Activated CD8-positive, alpha-beta T cell treated with anti-CD3 and anti-CD28 coated beads, Interleukin-2, amount 10 ng/mL, durations not matched to agents 7 days and 5 days (primary cell): ENCODE measurements at regions not wholly inside any gene's neighbourhood (a gene's known extent, or its start where the extent isn't known, plus 50 kb on each side); places are given as distances from the start of the nearest gene placed in this dataset.

Source experiments
- ATAC-seq: fragments of 150-1000 bp; cut with Tn5 transposase; one replicate; pipeline ENCODE4 v1.10.0; 2021; ENCODE audit warnings: moderate library complexity
- CTCF ChIA-PET: fragments of 350-600 bp; sonication (Branson Sonifier 250); formaldehyde crosslinking; loops from one replicate; lab custom pipeline; 2021; ENCODE audit warnings: antibody characterized with exemption; lab: Charles Lee
- POLR2A ChIA-PET: fragments of 350-600 bp; sonication (Branson Sonifier 250); formaldehyde crosslinking; loops from one replicate; lab custom pipeline; 2021; ENCODE audit warnings: antibody characterized with exemption; lab: Charles Lee
- DNase-seq: peaks from one replicate; pipeline ENCODE4 v3.0.0-alpha.2; 2020
- H3K27ac Mint-ChIP-seq: one replicate; pipeline ENCODE4 v1.8.0; 2021; ENCODE audit warnings: mild to moderate bottlenecking, mixed read lengths
- H3K27me3 Mint-ChIP-seq: one replicate; pipeline ENCODE4 v1.8.0; 2021; ENCODE audit warnings: low read depth, mixed read lengths
- H3K36me3 Mint-ChIP-seq: one replicate; pipeline ENCODE4 v1.8.0; 2021; ENCODE audit warnings: low read depth, mixed read lengths
- H3K4me1 Mint-ChIP-seq: one replicate; pipeline ENCODE4 v1.8.0; 2021; ENCODE audit warnings: low read depth, mixed read lengths
- H3K4me3 Mint-ChIP-seq: one replicate; pipeline ENCODE4 v1.8.0; 2021; ENCODE audit warnings: mild to moderate bottlenecking, mixed read lengths
- H3K9me3 Mint-ChIP-seq: one replicate; pipeline ENCODE4 v1.8.0; 2022; ENCODE audit warnings: mixed read lengths; ENCODE audit not compliant: insufficient read depth

DNA sequence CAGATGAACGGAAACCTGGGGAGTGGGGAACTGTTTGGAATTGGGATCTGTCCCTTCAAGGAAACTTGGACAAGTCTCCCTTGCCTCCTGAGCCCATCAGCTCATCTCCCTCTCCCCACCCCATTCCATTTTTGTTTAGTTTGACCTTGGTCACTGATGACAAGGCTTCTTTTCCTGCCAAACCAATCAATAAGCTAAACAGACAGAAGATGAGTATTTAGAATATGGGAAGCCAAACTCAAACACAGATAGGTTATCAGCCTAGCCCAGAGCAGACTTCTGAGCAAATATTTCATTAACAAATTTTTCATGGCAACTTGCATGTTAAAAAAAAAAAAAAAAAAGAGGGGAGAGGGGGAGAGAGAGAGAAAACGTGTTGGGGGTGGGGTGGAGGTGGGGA lies 337.2 kb upstream of the PROX1 start:
- H3K27me3 Mint-ChIP-seq = no peaks in the 10 kb centered on the region
- no peak overlapping the region for H3K4me3 Mint-ChIP-seq
- H3K9me3 Mint-ChIP-seq = no peaks in the 10 kb centered on the region
- ChIA-PET POLR2A (no interaction called here), CTCF (no interaction called here)
- DNase-seq = no peak
- H3K4me1 Mint-ChIP-seq = no peaks in the 10 kb centered on the region
- H3K27ac Mint-ChIP-seq = no peak overlapping the region
- ATAC-seq = no peak
- H3K36me3 Mint-ChIP-seq = no peaks in the 10 kb centered on the region

- H3K36me3 Mint-ChIP-seq = no peaks in the 10 kb centered on the region
- no peaks in the 10 kb centered on the region for H3K4me1 Mint-ChIP-seq
- DNase-seq (no peak), ATAC-seq (no peak)
- no peak overlapping the region for H3K4me3 Mint-ChIP-seq
- no peak overlapping the region for H3K27ac Mint-ChIP-seq
- ChIA-PET POLR2A (no interaction called here), CTCF (no interaction called here)
- no peaks in the 10 kb centered on the region for H3K9me3 Mint-ChIP-seq
- H3K27me3 Mint-ChIP-seq = no peaks in the 10 kb centered on the region
Observed at GRCh38 chr1:213651077-213651476, 336.7 kb upstream of the PROX1 start.

DNA sequence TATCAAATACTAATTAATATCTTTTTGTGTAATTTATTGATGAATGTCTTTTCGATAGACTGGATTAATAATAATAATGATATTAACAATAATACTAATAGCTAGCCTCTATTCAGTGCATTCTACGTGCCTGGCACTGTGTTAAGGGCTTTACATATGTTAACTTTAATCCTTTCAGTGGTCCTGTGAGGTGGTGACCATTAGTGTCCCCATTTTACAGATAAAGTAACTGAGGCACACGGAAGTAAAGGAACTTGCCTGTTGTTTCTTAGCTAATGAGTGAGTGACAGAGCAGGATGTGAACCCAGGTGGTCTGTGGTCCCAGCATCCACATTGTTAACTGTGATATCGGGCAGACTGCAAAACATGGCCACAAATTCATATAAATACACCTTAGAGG lies 335.7 kb upstream of the PROX1 start:
- no peaks in the 10 kb centered on the region for H3K27me3 Mint-ChIP-seq
- ChIA-PET CTCF (no interaction called here), POLR2A (no interaction called here)
- H3K4me1 Mint-ChIP-seq = no peaks in the 10 kb centered on the region
- ATAC-seq = no peak
- DNase-seq = no peak
- H3K36me3 Mint-ChIP-seq = no peaks in the 10 kb centered on the region
- H3K9me3 Mint-ChIP-seq = no peaks in the 10 kb centered on the region
- no peak overlapping the region for H3K27ac Mint-ChIP-seq
- no peak overlapping the region for H3K4me3 Mint-ChIP-seq

DNA sequence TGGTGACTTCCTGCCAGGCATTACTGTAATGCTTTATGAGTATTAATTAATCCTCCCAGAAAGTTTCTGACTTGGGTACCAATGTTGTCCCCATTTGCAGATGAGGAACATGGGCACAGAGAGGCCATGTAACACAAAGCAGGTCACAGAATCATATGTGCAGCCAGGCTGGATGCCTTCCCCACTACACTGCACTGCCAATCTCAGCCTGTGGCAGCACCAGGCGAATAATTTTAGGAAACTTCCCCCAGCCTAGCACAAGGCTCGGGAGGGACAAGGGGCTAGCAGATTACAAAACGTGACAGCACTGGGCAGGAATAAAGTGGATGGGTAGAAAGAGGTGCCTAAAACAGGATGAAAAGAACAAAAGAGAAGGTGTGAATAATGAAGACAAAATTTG lies 331.7 kb upstream of the PROX1 start:
- no peaks in the 10 kb centered on the region for H3K9me3 Mint-ChIP-seq
- H3K4me3 Mint-ChIP-seq = no peak overlapping the region
- no peak overlapping the region for H3K27ac Mint-ChIP-seq
- ATAC-seq (no peak), DNase-seq (no peak)
- ChIA-PET CTCF (no interaction called here), POLR2A (no interaction called here)
- no peaks in the 10 kb centered on the region for H3K4me1 Mint-ChIP-seq
- H3K36me3 Mint-ChIP-seq = no peaks in the 10 kb centered on the region
- no peaks in the 10 kb centered on the region for H3K27me3 Mint-ChIP-seq

GRCh38 chr1:213656503-213656902 lies 331.3 kb upstream of the PROX1 start:
- Mint-ChIP-seq H3K27me3 (no peaks in the 10 kb centered on the region), H3K27ac (no peak overlapping the region), H3K36me3 (no peaks in the 10 kb centered on the region), H3K9me3 (no peaks in the 10 kb centered on the region), H3K4me1 (no peaks in the 10 kb centered on the region), H3K4me3 (no peak overlapping the region)
- POLR2A ChIA-PET = no interaction called here
- DNase-seq (no peak), ATAC-seq (no peak)
- CTCF ChIA-PET = no interaction called here

DNA sequence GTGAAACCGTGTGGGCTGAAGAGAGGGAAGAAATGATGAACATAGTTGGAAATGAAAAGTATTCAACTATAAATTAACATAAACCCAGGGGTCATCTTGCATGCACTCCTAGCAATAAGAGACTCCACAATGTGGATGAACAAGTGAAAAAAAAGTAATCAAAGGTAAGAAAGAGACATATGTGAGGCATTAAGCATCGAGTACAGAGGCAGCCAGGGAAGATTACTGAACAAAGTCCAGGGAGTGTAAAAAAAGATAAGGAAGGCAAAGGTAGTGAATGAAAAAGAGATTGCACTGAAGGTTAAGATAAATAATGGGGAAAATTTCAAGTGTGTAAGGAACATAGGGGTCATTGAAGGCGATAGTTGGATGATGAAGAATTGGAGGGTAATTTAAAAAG lies 330.8 kb upstream of the PROX1 start:
- POLR2A ChIA-PET = no interaction called here
- Mint-ChIP-seq H3K9me3 (no peaks in the 10 kb centered on the region), H3K36me3 (no peaks in the 10 kb centered on the region), H3K27me3 (no peaks in the 10 kb centered on the region), H3K4me3 (no peak overlapping the region), H3K4me1 (no peaks in the 10 kb centered on the region), H3K27ac (no peak overlapping the region)
- DNase-seq (no peak), ATAC-seq (no peak)
- CTCF ChIA-PET = no interaction called here

DNA sequence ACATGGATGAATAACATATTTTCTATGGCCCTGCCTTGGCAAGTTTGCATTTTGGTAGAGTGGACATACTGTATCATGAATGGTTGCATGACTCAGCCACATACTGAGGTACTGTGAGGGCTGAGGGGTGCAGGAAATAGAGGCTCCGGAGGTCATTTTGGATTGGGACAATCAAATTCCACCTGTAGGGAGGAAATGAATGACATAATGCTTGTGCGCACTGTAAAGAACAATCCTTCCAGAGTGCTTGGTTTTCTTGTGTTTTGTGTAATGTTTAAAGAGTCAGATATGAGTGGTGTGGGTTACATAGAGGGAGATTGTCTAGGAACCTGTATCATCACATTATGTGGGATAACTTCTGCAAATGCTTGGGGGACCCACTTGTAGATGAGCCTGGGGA lies 329.9 kb upstream of the PROX1 start:
- Mint-ChIP-seq H3K4me1 (no peaks in the 10 kb centered on the region), H3K9me3 (no peaks in the 10 kb centered on the region), H3K27me3 (no peaks in the 10 kb centered on the region), H3K27ac (no peak overlapping the region), H3K4me3 (no peak overlapping the region), H3K36me3 (no peaks in the 10 kb centered on the region)
- POLR2A ChIA-PET = no interaction called here
- ATAC-seq (no peak), DNase-seq (no peak)
- CTCF ChIA-PET = no interaction called here

DNA sequence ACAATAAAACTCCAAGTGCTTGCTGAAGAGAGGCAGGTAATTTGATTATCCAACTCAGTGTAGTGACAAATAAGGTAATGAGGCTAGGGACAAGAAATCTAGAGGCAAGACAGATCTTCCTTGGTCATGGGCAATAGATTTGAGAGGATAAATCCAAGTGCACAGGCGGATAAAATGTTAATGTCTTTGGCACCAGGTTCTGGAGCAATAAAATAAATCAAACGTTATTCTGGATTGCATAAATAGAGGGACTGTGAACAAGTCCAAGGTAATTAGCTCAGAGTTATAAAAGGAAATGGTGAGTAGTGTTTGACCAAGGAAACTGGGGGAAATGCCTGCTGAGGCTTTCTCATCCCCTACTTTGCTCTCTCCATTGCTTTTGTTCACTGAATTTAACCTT lies 329.3 kb upstream of the PROX1 start:
- ChIA-PET POLR2A (no interaction called here), CTCF (no interaction called here)
- Mint-ChIP-seq H3K27me3 (no peaks in the 10 kb centered on the region), H3K9me3 (no peaks in the 10 kb centered on the region), H3K27ac (no peak overlapping the region), H3K4me1 (no peaks in the 10 kb centered on the region), H3K36me3 (no peaks in the 10 kb centered on the region), H3K4me3 (no peak overlapping the region)
- DNase-seq (no peak), ATAC-seq (no peak)

GRCh38 chr1:213659580-213660547 lies 327.9 kb upstream of the PROX1 start:
- Mint-ChIP-seq H3K9me3 (no peaks in the 10 kb centered on the region), H3K36me3 (no peaks in the 10 kb centered on the region)
- POLR2A ChIA-PET = no interaction called here

DNA sequence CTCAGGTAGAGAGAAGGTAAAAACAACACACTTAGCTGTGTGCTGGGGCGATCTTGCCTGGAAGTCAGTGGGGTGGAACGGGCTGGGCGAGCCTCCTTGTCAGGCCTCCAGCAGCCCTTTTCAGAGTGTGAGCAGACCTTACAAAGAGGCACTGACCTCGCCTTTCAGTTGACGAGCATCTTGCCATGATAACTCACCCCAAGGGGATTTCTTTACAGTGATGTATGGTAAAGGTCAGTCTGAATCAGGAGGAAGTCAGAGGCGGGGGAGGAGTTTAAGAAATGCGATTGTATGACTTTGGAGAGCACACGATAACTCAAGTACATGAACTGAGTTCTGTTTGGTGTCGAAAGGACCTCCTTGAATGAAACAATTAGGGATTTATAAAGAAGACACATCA lies 326.5 kb upstream of the PROX1 start:
- Mint-ChIP-seq H3K9me3 (no peaks in the 10 kb centered on the region), H3K27ac (no peak overlapping the region), H3K4me1 (no peaks in the 10 kb centered on the region), H3K36me3 (no peaks in the 10 kb centered on the region), H3K4me3 (no peak overlapping the region), H3K27me3 (no peaks in the 10 kb centered on the region)
- ChIA-PET POLR2A (no interaction called here), CTCF (no interaction called here)
- no peak for ATAC-seq
- DNase-seq = no peak

More at GRCh38 chr1:213659580-213660547, 327.9 kb upstream of the PROX1 start:
- H3K27me3 Mint-ChIP-seq = no peaks in the 10 kb centered on the region
- no peak overlapping the region for H3K27ac Mint-ChIP-seq
- CTCF ChIA-PET = no interaction called here
- ATAC-seq (no peak), DNase-seq (no peak)
- H3K4me1 Mint-ChIP-seq = no peaks in the 10 kb centered on the region
- no peak overlapping the region for H3K4me3 Mint-ChIP-seq

GRCh38 chr1:213666113-213666512 lies 321.7 kb upstream of the PROX1 start:
- H3K4me1 Mint-ChIP-seq = no peaks in the 10 kb centered on the region
- ChIA-PET POLR2A (no interaction called here), CTCF (no interaction called here)
- no peaks in the 10 kb centered on the region for H3K9me3 Mint-ChIP-seq
- ATAC-seq (no peak), DNase-seq (no peak)
- H3K27me3 Mint-ChIP-seq = no peaks in the 10 kb centered on the region
- no peak overlapping the region for H3K4me3 Mint-ChIP-seq
- H3K36me3 Mint-ChIP-seq = no peaks in the 10 kb centered on the region
- no peak overlapping the region for H3K27ac Mint-ChIP-seq

- Mint-ChIP-seq H3K9me3 (no peaks in the 10 kb centered on the region), H3K36me3 (no peaks in the 10 kb centered on the region), H3K4me1 (no peaks in the 10 kb centered on the region), H3K4me3 (no peak overlapping the region), H3K27me3 (no peaks in the 10 kb centered on the region), H3K27ac (no peak overlapping the region)
- DNase-seq (no peak), ATAC-seq (no peak)
- POLR2A ChIA-PET = no interaction called here
- CTCF ChIA-PET = no interaction called here
Observed at GRCh38 chr1:213666922-213667321, 320.9 kb upstream of the PROX1 start.

DNA sequence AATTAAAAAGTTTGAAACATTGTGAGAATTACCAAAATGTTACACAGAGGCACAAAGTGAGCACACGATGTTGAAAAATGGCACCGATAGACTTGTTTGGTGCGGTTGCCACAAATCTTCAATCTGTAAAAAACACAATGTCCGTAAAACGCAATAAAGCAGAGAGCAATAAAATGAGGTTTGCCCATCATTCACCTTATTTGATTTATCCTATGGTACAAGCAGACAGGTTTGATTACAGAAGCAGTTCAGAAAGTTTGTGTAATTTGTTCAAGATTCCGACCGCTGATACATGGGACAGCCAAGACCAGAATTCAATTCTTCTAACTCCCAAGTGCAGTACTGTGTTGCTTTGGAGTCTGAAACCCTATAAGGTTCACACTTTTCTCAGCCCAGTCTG lies 318.3 kb upstream of the PROX1 start:
- no peak overlapping the region for H3K4me3 Mint-ChIP-seq
- H3K27ac Mint-ChIP-seq = no peak overlapping the region
- POLR2A ChIA-PET = no interaction called here
- H3K4me1 Mint-ChIP-seq = no peaks in the 10 kb centered on the region
- no peaks in the 10 kb centered on the region for H3K9me3 Mint-ChIP-seq
- H3K27me3 Mint-ChIP-seq = no peaks in the 10 kb centered on the region
- CTCF ChIA-PET = no interaction called here
- DNase-seq (no peak), ATAC-seq (no peak)
- no peaks in the 10 kb centered on the region for H3K36me3 Mint-ChIP-seq
